ENCODE measurements at regions not wholly inside any gene's neighbourhood (a gene's known extent, or its start where the extent isn't known, plus 50 kb on each side); places are given as distances from the start of the nearest gene placed in this dataset.

- TF ChIP-seq TCF7L2 (IDR thresholded peaks at IDR 0.05; ENCODE audit: low read depth, low read length) (no peak), POLR2AphosphoS5 (IDR thresholded peaks at IDR 0.05; ENCODE audit: low read depth, low read length) (no peak)
Measured at GRCh38 chr15:39406485-39406884, 174.4 kb upstream of the THBS1 start.

Data from Panc1 (cell line).